GM19372 (cell line): ENCODE measurements at regions not wholly inside any gene's neighbourhood (a gene's known extent, or its start where the extent isn't known, plus 50 kb on each side); places are given as distances from the start of the nearest gene placed in this dataset.
A peak's percentile ranks its signal among the peaks of the same experiment; 100 is the strongest.

Experiments used
- ATAC-seq: cut with Tn5 transposase; IDR thresholded peaks from one replicate; pipeline ENCODE4 v1.9.1; 2021; ENCODE audit warnings: mild to moderate bottlenecking, low read depth, moderate library complexity; ENCODE audit not compliant: unreplicated experiment

DNA sequence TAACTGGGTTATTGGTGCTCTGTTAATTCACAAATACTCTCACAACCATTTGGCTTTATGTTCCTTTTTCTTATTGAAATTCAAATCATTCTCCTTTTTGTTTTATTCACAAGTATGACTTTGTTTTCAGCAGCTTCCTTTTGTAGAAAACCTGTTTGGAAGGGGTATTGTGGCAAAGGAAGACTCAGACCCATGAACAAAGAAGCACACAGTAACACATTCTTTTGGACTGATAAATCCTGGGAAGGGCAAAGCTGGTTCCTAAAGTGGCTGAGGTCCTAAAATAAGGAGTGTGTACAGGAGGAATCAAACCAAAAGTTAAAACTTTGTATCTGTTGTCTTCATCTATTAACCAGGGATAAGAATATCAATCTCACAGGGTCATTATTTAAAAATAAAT is 374.7 kb upstream of the FIGN start:
- ATAC-seq: no peak

DNA sequence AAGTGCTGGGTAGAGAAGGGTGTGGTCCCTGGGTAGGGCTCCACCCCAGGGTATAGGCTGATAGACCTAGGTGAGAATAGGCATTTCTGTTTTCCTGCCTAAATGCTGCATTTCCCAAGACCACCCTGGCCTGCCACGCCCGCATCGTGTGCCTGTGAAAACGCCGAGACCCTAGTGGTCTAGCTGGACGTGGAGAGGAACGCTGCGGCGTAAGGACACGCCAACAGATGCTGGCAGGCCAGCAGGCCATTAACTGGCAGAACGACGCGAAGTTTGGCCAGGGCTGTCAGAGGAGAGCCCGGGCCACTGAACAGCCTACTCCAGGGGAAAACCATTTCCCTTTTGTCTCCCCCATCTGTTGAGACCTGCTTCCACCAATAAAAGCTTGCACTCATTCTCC is 373.2 kb upstream of the FIGN start:
- ATAC-seq: no peak

DNA sequence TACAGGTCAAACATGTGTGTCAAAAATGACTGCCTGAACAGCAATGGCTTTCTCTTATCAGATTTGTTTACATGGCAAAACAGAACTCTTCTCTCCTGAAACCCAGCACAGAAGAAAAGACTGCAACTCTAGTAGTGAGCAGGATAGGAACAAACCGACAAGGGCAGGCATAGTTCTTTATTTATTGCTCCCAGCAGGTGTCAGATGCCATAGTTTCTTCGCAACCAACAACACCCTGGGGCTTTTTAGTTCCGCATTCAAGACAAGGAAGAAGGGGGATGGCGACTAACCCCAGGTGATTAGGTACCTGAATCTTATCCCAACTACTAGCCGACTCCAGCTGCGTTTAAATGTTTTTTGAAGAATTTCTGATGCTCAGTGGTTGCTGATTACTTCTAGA is 367.5 kb upstream of the FIGN start:
- ATAC-seq: no peak

DNA sequence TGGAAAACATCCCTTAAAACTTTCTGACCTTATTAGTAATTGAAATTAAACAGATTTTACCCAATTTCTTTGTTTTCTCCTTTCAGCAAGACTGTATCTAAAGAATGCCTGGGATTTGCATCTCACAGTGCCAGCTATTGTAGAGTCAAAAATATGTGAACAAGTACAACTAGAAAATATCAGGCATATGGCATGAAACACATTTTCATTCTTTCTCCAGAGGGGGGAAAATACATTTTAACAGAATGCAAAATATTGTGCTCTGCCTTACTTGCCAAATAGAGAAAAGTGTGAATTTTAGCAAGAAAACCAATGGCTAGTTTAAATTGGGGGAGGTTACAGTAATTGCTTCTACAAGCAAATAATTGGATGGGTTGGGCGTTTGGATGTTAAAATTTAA is 366.6 kb upstream of the FIGN start:
- ATAC-seq: no peak

DNA sequence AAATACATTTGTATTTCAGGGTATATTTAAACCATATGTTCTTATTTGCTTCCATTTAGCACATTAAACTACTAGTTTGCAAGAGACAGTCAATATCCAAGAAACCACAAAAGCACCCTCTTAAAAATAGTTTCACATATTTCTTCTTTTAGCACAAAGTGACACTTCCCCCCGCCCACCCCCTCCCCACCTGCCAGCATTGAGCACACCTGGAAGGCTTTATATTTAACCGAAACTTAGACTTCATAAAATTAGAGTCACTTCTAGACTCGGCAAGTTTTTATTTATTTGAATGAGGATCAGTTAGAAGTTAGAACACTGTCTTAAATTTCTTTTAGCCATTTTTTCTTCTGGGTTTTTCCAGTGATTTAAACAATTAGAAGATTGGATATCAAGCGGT is 355.9 kb upstream of the FIGN start:
- ATAC-seq: no peak

DNA sequence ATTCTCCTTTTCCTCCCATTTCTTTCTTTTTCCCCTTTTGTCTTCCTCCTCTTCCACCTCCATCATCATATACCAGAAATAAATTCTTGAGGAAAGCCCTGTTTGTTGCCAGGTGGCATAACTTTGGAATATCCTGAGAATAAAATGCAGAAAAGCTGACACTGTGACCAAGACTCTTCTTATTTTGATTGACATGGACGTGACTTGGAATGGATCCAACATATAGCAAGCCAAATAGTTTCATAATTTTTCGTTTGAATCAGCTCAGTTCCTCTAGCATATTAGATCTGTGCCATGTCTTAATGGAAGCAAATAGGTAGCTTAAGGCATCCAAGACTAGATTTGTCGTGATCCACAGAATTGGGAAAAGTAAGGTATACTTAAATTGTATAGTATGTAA is 354.7 kb upstream of the FIGN start:
- ATAC-seq: no peak

DNA sequence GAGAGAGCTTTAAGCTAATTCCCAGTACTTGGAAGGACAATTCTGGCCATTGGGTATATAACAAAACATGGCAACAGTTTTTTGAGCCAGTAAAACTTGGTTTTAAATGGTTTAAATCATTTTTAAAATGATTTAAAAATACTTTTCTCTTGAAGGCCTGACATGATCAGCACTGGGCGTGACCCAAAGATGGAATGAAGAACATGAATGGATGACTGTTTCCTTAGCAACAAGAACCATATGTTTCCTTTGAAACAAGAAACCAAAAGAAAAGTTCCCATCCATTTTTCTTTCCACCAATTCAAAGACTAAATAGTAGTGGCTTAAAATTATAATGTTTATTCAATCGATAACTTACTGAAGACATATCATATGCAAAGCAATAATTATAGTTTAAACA is 348.3 kb upstream of the FIGN start:
- ATAC-seq: no peak

DNA sequence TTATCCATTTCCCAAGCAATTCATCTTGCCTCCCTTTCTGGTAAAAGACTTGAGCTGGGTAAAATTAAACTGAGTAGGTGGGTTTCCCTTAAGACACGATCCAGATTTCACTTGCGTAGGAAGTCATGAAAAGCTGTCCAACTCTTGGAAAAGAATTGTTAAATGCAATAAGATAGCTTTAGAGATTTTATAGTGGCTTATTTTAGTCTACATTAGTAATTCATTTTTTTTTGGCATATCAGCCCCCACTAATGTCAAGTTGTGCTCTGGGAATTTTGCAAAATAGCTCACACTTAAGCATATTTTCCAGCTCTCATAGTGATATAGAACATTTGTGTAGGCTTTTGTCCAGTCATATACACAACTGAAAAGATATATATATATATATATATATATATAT is 344.7 kb upstream of the FIGN start:
- ATAC-seq: no peak

DNA sequence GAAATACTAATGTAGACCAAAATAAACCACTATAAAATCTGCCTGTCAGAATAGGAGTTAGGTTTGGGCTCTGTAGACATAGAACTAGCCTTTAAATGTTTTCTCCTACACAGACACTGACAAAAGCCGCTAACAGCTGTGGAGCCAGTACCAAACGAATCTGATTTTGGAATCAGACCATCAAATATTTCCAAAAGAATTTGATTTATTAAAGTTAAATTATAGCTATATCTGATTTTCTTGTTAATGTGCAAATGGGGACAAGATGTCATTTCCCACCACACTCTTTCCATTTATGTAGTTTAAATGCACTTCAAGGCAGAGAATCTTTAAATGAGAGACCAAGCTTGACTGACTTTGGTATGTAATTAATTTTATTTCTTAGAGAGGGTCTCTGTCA is 343.4 kb upstream of the FIGN start:
- ATAC-seq: no peak

DNA sequence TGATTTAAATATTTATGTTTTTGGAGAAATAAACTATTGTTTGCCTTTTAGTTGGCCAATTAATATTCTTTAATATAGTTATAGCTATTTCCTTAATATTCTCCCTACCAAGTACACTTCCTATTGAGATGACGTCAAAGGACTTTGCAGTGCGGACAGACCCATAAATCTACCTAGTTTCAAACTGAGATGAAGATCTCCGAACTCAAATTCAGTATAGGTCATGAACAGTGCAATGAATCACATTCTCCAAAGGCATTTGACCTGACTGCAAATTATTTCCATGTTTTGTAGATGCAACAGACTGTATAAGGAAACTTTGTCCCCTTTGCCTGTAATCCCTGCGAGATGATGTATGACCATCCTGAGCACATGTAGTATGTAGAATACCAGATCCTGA is 342.6 kb upstream of the FIGN start:
- no peak for ATAC-seq

DNA sequence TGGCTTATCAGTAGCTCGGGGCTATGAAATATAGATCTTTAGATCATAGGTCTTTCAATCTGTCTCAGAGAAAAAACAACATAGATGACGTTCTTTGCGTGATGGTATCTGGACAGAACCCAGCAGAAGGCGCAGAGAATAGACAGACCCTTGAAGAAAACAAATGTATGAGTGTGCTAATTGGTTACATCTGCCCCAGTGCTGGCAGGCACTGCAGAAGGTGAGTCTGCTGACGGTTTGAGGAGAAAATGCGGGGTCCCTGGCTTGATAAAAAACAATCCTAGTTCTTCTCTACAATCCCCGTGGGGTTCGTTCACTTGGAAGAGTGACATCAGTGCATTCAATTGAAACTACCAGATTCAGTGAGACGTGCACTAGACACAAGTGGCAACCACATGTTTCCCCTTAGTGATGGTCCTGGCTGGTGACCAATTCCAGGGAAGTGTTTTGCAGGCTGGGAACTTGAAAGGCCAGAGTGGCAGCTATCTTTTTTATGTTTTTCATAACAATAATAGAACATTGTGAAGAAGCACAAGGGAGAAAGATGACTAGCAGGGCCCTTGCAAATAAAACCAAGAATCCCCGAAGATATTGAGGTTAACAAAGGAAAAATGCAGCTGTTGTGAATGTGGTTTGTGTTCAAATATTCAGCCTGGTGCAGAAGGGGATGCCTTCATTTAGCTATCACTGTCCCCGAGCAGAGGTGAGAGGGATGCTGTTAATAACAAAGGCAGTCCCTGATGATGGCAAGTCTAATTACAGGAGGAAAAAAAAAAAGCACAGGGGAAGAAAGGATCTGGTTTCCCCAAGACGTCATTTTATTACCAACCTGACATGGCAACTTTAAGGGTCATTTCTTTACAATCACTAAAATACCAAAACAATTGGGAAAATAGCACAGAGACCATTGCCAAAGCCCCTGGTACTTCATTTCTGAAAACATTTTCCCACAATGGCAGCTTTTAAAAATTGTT is 337.6 kb upstream of the FIGN start:
- ATAC-seq: no peak

DNA sequence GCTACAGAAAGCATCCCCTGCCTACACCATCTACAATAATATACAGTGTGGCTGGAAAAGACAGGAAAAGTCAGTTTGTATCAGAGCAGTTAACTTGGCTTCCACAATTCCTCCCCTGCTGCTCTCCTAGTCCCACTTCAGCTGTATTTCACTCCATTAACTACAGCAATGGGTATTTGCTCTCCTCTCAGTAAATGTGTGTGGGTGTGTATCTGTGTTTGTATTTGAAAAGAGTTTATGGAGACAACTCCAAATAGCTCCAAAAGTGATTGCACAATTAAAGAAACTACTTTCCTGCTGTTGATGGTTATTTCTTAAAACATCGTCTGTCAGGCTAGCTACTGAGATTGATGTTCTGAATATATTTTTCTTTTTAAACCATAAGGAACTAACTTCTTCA is 333.7 kb upstream of the FIGN start:
- ATAC-seq: no peak

DNA sequence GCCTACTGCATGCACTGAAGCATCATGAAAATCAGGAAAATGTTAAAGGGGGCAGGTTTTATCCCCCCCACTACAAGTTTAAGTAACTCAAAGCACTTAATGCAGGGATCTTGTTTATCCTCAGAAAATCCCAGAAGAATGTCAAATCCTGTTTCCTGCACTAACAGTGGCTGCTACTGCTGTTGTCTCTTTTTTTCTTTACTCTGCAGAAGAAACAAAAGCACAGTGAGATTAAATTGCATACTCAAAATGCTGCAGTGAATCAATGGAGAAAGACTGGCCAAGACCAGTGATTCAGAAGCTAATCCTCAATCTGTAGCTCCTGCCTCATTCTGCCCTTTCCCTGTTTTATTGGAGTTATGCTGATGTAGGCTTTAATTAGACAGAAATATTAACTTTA is 332.3 kb upstream of the FIGN start:
- no peak for ATAC-seq

DNA sequence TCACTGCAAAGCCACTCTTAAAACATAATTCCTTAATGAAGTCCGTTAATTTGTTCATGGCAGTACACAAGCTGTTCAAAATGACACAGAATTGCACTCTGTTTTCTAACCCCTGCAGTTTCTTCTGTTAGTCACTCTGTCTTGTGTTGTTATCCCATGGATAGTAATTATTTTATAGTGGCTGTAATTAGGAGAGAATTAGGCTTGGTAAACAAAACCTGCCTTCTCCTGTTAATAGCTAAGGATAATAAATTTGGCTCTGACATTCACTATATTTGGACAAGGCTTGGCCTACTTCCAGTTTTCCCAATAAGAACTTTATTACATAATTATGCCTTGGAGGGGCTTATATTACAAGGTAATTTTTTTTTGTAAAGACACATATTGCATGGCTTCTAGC is 330.3 kb upstream of the FIGN start:
- ATAC-seq: no peak

DNA sequence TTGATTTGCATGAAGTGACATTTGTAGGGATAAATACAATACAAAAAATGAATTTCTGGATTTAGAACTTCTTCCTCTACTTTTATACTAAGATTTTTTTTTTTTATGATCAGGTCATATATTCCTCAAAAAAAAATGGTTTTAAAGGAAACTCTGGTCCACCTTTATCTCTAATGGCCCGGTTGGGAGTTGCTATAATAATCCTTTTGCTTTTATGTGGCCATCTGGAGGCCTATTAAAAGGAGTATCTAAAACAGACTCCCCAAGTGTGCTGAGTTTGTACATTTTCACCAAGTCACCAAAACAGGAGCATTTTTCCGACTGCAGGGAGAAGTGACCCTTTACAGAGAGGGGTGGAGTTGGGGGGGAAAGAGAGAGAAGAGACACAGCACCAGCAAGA is 329.2 kb upstream of the FIGN start:
- ATAC-seq: no peak

DNA sequence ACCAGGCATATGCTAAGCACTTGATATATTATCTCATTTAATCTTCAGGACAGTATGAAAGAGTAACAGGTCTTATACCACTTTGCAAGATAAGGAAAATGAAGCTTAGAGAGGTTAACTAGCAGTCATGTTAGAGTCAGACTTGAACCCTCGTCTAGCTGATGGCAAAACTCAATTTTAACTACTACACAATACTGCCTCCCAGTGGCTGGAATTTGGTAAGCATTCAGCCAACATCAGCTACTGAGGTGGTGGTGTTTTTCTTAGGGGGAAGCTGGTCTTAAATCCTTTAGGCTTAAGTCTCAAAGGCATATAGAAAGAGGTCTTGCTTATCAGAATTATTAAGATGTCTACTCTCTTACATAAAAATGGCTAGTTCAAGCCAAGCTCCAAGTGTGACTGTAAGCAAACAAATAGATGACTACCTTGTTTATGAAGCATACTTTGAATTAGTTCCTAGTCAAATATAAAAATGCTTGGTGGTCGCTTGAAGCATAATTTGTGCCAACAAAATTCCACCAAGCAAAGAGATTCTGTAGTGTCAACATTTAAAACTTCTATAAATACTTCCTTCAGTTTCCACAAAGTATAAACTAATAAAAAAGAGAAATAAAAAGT is 325.4 kb upstream of the FIGN start:
- peak; percentile 63 for ATAC-seq

DNA sequence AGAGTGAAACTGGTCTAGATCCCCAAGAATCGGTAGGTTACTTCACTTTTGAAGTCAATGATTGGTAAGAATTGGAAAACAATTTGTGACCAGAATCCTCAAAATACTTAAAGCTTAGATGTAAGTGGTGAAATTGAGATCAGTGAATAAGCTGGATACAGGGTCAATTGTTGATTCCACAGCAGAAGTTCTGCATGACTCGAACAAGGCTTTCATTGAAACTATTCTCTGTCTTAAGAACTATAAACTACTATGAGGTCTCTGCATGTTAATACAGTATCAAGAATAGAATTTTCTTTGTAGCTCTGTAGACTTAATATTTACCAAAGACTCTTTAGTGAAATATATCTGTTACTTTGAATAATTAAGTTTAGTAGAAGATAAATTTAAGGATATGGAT is 324.2 kb upstream of the FIGN start:
- no peak for ATAC-seq

DNA sequence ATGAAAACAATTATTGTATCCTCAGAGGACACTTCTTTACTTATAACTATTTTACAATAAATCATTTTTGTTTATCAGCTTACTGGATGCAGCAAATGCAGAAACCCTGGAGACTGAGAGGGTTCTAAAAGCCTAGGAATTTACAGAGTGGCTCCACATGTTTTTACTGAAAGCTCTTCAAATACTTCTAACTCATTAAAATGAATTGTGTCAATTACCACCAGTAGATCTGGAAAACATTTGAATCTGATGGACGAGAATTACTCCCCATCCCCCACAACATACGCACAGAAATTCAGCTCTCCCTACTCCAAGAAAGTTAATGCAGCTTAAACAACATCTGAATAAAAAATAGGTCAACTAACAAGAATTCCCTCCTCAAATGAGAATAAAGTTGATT is 319.8 kb upstream of the FIGN start:
- no peak for ATAC-seq

DNA sequence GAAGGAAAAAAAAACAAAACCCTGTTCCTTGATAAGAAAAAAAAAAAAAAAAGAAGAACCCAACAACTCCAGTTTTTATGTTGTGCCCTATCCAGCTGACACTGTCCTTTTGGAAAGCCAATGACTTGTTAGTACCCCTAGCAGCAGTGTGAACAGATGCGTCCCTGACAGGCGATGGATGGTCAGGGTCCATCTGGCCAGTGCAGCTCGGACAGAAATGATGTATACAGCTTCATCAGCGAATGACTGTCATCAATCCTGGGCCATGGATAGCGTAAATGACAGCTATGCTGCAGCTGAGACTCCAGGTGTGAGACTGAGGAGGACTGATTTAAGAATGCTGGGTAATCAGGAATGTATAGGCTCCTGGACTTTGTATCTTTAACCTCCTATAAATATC is 318.8 kb upstream of the FIGN start:
- ATAC-seq: no peak

DNA sequence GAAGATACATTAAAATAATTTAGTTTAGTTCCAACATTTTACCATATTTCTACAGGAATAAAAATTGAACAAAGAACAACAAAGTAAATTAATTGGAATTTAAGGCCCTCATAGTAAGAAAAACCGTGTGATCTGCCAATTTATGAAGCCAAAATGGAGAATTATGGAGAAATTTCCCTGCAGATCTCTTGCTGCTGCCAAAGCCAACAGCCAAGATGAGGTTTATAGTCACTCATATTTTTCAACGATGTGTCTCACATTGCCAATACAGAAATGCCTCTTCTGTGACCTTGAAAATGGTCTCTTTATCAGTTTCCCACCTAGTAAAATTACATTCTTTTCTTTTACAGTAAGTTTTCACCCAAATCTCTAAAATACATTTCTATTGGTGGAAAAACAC is 317.2 kb upstream of the FIGN start:
- ATAC-seq: no peak

DNA sequence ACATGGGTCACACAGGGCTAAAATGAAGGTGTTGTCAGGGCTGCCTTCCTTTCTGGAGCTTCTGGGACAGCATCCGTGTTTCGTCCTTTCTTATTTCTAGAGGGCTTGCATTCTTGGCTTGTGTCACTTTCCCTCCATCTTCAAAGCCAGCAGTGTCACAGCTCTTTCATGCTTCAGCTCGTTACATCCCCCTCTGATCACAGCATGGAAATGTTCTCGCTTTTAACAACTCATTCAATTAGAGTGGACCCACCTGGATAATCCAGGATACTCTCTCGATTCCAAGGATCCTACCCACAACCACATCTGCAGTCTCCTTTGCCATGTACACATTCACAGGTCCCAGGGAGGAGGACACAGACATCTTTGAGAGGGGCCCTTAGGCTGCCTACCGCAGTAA is 316.2 kb upstream of the FIGN start:
- no peak for ATAC-seq

DNA sequence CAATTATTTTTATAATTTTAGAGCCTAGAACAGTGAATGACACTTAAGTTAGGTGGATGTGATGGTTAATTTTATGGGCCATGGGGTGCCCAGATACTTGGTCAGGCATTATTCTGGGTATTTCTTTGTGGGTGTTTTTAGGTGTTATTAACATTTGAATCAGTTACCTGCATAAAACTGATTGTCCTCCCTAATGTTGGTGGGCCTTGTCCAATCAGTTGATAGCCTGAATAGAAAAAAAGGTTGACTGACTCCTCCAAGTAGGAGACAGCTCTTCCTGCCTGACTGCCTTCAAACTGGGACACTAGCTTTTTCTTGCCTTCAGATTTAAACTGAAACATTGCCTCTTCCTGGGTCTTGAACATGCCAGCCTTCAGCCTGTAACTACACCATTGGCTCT is 312.9 kb upstream of the FIGN start:
- no peak for ATAC-seq
